Stomach (tissue), 4 donors: ENCODE measurements at regions not wholly inside any gene's neighbourhood (a gene's known extent, or its start where the extent isn't known, plus 50 kb on each side); places are given as distances from the start of the nearest gene placed in this dataset.

Source experiments
- POLR2A ChIP-seq, 4 donors: fragments of 450-650 bp; IDR thresholded peaks; one replicate each; pipeline ENCODE4 v1.6.1; 2016; ENCODE audit warnings: antibody characterized with exemption in 4 of 4, control low read depth in 2 of 4, mild to moderate bottlenecking in 1 of 4, moderate library complexity in 1 of 4
- POLR2AphosphoS5 ChIP-seq, 3 donors: sonication (generic); formaldehyde crosslinking; IDR thresholded peaks; one replicate each; pipeline ENCODE4 v1.6.1; 2016; ENCODE audit warnings: antibody characterized with exemption in 3 of 3
- TF ChIP-seq, protein P1 (sequence below), 7 experiments: fragments of 450-650 bp in 4 of 7; fragments of 200-600 bp in 3 of 7; sonication (generic) in 3 of 7; IDR thresholded peaks; one replicate each; pipeline ENCODE4 v1.5.1; 2016 to 2019; ENCODE audit warnings: antibody characterized with exemption in 7 of 7, control low read depth in 2 of 7, mild to moderate bottlenecking in 1 of 7

DNA sequence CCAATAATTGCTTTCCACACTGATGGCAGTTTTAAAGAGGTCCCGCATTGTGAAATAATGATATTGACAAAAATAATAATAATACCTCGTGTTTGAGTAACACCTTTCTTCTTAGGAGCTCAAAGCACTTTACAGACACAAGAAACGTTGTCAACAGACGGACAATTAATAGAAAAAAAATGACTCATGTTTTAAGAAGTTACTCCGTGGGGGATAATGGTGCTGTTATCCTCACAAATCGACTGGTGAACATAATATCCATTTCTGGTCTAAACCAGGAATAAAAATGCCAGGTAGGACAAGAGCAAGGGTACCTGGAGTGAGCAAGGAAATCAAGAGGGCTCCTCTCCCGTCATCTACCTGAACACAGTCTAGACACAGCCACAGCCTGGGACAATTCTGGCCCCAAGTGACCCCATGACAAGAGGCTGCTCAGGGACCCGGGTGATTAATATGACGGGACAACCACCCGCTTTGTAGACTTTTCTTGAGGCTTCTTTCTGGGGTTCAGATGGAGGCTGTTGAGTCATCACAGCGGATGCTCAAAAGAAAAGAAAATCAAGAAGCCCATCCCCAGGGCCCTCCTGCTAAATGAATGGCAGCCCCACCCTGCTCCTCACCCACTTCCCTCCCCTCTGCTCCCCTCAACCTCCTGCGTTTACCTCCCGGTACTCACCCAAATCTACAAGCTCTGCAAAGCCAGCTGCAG is 146.2 kb upstream of the IRF2BP2 start:
- TF ChIP-seq, protein P1, sequence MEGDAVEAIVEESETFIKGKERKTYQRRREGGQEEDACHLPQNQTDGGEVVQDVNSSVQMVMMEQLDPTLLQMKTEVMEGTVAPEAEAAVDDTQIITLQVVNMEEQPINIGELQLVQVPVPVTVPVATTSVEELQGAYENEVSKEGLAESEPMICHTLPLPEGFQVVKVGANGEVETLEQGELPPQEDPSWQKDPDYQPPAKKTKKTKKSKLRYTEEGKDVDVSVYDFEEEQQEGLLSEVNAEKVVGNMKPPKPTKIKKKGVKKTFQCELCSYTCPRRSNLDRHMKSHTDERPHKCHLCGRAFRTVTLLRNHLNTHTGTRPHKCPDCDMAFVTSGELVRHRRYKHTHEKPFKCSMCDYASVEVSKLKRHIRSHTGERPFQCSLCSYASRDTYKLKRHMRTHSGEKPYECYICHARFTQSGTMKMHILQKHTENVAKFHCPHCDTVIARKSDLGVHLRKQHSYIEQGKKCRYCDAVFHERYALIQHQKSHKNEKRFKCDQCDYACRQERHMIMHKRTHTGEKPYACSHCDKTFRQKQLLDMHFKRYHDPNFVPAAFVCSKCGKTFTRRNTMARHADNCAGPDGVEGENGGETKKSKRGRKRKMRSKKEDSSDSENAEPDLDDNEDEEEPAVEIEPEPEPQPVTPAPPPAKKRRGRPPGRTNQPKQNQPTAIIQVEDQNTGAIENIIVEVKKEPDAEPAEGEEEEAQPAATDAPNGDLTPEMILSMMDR (IDR thresholded peaks at IDR 0.05) = no peak
- no peak for TF ChIP-seq POLR2AphosphoS5 (IDR thresholded peaks at IDR 0.05)
- TF ChIP-seq POLR2A (IDR thresholded peaks at IDR 0.05) = no peak
